ENCODE measurements at regions not wholly inside any gene's neighbourhood (a gene's known extent, or its start where the extent isn't known, plus 50 kb on each side); places are given as distances from the start of the nearest gene placed in this dataset.

- TF ChIP-seq POLR2A (IDR thresholded peaks at IDR 0.05; ENCODE audit: low read depth, low read length): no peak
- no peak for TF ChIP-seq TAF1 (IDR thresholded peaks at IDR 0.05; ENCODE audit: borderline replicate concordance, low read depth, low read length)
- no peak for TF ChIP-seq POLR2AphosphoS5 (IDR thresholded peaks at IDR 0.05; ENCODE audit: low read depth, low read length)
Observed at GRCh38 chr10:3907514-3907913, 122.5 kb upstream of the KLF6 start.

All from GM12892 (cell line).